ENCODE measurements at regions not wholly inside any gene's neighbourhood (a gene's known extent, or its start where the extent isn't known, plus 50 kb on each side); places are given as distances from the start of the nearest gene placed in this dataset.

- TF ChIP-seq CTCF (IDR thresholded peaks at IDR 0.05) (no peak), POLR2AphosphoS5 (IDR thresholded peaks at IDR 0.05) (no peak), POLR2A (IDR thresholded peaks at IDR 0.05) (no peak)
These were observed 94.6 kb upstream of the SMAD1 start for GRCh38 chr4:145387079-145387478.

All from breast epithelium (tissue), 3 donors.